GM19328 (cell line): ENCODE measurements at regions not wholly inside any gene's neighbourhood (a gene's known extent, or its start where the extent isn't known, plus 50 kb on each side); places are given as distances from the start of the nearest gene placed in this dataset.
"Not testable (repeated sequence)": the region's sequence is repeated elsewhere in the genome, so short reads cannot be mapped to it uniquely, and the experiment has no call there.

Experiments used
- ATAC-seq: cut with Tn5 transposase; IDR thresholded peaks from one replicate; pipeline ENCODE4 v1.9.1; 2021; ENCODE audit warnings: mild to moderate bottlenecking, moderate library complexity; ENCODE audit not compliant: unreplicated experiment

DNA sequence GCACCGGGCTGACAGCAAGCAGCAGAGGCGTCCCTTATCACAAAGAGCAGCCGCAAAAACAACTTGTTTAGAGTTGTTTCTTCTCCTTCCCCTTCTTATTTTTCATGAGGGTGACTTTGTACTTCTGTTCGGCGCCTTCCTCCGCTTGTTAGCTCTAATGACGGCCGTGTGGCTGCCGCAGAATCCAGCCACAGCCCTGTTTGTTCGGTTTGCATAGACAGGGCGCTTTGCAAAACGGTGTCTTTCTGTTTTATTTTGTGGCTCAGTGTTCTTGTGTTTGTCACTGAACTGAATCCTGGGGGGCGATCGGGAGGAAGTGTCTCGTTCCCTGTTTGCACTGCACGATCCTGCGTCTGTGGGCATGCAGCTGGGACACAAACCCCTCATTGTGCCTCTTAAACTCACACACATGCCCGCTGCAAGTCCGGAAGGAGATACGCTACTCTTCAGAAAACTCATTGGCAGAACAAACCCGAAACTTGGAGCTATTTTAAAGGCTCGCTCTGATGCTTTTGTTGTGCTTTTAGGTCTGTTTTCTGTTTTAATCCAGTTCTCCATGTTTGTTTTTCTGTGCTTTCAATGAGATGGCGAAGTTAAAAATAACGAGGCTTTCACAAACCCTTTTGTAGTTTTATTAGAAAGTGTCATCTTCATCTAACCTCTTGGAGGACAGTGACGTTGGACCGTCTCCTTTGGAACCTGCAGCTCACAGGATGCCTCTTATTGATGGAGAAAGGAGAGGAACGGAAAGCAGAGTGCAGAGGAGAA is 213.9 kb downstream of the IRX2 start:
- no peak for ATAC-seq

GRCh38 chr5:2536632-2537377 is 214.7 kb downstream of the IRX2 start:
- no peak for ATAC-seq

GRCh38 chr5:2534970-2535369 is 216.5 kb downstream of the IRX2 start:
- ATAC-seq = no peak

DNA sequence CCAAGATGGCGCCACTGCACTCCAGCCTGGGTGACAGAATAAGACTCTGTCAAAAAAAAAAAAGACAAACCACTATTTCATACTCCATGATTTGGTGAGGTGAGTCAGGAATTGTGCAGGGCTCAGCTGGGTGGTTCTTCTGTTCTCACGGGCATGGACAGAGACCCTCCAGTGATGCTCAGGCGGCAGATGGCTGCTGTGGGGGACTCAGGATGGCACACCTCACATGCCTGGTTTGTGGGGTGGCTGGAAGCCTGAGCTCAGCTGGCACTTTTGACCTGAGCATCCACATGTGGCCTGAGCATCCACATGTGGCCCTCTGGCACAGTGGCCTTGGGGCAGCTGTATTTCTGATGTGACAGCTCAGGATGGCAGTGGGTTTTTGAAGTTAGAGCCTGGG is 217.2 kb downstream of the IRX2 start:
- ATAC-seq = no peak

GRCh38 chr5:2533848-2534247 is 217.6 kb downstream of the IRX2 start:
- ATAC-seq = not testable (repeated sequence)

DNA sequence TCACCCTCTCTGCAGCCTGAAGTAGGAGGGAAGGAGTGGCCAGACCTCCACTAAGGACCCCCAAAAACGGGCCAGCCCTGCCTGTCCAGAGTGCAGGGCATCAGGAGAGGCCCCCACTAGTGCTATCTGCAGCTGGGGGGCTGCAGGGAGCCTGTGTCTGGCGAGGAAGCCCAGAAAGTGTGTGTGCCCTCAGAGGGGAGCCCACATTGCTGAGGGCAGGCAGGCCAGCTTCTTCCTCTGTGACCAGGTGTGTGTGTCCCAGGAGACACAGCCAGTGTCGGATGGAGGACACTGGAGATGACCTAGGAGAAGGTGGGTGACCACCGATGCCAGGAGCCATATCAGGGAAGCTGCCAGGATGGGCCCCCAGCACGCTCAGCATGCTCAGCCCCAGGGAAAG is 218.7 kb downstream of the IRX2 start:
- no peak for ATAC-seq

GRCh38 chr5:2531318-2531717 is 220.2 kb downstream of the IRX2 start:
- ATAC-seq = no peak

GRCh38 chr5:2530609-2531008 is 220.9 kb downstream of the IRX2 start:
- ATAC-seq = no peak

DNA sequence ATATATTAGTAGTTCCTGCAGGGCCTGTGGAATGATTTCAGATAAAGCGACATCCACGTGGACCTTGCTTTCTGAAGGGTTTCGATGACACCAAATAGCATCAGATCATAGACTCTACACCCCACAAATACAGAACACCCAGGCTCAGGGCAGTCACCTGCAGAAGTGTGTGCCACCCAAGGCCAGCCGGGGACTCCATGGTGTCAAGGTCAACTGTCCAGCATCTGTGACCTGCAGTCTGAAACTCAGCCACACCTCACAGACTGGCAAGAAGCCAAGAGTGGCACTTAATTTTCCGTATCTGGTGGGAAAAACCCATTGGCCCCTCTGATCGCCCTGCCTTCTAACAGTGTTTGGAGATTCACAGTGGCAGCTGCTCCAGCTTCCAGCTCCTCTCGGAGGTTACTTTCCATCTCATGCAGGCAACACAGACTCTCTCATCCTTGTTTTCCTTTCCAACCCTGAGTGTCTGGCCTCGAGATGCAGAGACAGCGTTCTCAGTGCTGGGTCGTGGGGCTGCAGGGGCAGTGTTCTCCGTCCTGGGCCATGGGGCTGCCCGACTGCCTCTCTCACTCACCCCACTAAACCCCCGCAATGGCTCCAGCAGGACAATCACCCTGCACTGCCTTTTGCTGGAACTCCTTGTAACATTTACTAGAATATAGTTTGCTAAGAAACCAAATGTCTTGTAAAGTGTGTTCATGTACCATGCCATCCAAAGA is 221.9 kb downstream of the IRX2 start:
- ATAC-seq = no peak

DNA sequence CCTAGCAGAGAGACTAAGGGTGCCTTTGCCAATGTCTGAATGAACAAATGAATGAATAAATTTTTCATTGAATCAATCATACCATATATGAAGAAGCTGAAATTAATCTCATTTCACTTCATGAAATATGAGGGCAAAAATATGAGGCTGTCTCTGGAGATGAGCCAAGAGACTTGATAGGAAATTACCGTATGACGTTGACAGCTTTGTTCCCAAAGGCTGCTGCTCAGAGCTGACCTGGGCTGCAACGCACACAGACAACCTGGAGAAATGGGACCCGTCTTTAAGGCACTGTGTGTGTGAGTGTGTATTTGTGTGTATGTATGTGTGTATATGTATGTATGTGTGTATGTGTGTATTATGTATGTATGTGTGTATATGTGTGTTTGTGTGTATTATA is 226.1 kb downstream of the IRX2 start:
- no peak for ATAC-seq

DNA sequence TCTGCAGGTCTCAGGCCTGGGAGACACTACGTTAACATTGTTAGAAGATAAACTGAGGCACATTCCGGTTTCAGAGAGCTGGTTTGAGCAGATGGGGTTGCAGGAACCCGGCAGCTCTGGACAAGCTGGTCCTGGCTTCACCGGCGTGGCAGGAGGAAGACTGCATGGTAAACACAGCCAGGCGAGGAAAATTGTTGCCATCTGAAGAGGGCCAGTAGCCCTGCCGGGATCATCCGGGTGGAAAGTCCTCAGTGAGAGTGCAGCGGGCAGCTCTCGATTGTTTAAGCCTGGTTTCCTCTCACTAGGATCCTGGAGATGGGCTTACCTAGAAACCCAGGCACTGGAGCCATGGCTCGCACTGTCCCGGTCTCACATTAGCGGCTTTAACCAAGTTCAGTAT is 226.9 kb downstream of the IRX2 start:
- ATAC-seq = no peak

DNA sequence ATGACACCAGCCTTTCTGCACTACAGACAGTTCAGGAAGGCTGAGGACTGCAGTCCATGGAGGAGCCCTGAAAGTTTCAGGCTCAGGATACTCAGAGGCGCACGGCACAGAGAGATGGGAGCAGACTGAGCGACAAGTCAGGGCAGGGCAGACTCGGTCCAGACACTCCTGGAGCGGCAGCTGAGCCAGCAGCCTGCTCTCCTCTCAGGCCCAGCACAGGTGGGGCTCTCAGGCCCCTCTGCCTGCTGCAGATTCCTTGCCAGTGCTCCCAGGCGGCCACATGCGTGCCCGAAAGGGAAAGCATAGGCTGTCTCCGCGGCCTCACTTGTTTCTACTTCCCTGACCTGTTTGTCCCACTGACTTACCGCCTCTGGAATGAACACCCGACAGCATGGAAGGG is 228.3 kb downstream of the IRX2 start:
- ATAC-seq = no peak

DNA sequence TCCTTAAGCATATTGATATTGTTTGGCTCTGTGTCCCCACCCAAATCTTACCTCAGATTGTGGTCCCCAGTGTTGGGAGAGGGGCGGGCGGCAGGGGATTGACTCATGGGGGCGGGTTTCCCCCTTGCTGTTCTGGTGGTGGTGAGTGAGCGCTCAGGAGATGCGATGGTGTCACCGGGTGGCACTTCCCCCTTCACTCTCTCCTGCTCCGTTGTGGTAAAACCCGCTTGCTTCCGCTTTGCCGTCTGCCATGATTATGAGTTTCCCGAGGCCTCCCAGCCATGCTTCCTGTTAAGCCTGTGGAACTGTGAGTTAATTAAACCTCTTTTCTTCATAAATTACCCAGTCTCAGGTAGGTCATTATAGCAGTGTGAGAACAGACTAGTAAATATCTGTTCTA is 229.1 kb downstream of the IRX2 start:
- ATAC-seq = no peak

DNA sequence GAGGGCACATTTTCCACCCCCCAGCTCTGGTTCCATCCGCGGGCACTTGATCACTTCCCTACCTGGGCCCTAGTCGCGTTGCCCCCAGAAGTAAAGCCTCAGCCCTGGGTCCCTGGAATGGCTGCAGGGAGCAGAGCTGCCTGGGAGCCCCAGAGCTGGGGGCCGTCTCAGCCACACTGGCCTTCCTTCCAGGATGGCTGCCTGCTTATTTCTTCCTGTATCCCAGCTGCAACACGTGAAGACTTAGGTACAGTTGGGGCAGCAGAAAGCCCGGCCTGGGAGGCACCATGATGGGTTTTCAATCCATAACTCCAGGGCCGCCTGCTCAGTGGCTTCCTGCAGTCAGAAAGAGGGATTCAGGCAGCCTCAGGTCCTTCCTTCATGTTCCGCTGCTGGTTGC is 232.3 kb downstream of the IRX2 start:
- ATAC-seq = no peak

DNA sequence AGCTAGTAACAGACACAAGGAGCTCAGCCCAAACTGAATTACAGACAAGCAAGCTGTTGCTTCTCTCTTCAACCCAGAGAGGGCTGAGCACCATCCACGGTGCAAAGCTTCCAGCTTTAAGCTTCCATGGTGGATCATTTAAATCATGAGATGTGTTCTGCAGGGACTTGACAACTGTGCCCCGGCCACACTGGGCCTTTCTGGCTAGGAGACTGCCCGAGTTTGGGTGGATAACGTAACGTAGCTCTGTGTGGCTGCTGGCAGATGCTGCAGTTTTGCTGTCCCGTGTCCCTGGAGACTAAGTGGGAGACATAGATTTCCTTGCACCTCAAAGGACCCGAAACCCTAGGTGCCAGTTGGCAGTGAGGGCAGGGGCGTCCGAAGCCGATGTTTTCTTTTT is 234.0 kb downstream of the IRX2 start:
- no peak for ATAC-seq

DNA sequence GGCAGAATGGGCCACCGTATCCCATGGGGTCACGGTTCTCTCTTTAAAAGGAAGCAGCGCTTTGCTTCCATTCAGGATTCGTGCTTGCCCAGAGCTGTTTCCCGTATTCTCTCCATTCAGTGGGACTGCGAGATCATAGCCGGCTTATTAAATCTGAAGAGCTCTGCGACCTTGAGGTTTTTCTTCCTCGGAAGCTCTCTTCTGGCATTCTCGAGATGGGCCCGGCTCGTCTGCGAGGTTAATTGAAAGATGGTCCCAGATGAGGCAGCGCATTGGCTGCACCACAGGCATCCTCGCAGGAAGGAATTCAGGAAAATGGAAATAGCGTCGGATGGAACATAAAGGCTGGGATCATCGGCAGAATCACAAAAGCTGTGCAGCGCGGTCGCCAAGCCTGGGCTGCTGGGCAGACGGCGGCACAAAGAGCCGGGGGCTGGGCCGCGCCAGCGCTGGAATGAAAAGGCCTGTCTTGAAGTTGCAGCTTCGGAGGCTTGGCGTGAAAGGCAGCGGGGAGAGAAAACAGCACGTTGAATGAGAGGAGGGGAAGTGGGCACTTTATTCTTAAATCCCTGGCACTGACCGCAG is 236.2 kb downstream of the IRX2 start:
- ATAC-seq = no peak

- ATAC-seq = no peak
Observed at GRCh38 chr5:2514484-2514883, 237.0 kb downstream of the IRX2 start.

- ATAC-seq = no peak
Observed at GRCh38 chr5:2511706-2512105, 239.8 kb downstream of the IRX2 start.

- ATAC-seq = no peak
Observed at GRCh38 chr5:2511126-2511525, 240.4 kb downstream of the IRX2 start.

DNA sequence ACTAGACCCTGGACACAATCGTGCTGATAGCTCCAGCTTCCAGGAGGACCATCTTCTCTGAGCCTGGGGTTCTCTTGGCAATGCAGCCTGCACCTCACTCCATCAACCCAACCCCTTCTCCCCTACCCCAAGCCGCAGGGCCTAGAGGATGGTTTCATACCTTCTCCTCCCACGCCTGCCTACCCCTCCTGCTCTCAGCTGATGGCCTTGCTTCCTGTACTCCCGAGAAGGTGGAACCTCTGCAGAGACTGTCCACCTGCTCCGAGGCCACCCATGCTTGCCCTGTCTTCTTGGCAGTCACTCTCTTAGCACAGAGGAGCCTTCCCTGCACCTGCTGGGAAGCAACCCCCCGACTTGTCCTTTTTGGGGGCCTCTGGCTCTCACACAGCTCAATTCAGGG is 241.9 kb downstream of the IRX2 start:
- no peak for ATAC-seq

DNA sequence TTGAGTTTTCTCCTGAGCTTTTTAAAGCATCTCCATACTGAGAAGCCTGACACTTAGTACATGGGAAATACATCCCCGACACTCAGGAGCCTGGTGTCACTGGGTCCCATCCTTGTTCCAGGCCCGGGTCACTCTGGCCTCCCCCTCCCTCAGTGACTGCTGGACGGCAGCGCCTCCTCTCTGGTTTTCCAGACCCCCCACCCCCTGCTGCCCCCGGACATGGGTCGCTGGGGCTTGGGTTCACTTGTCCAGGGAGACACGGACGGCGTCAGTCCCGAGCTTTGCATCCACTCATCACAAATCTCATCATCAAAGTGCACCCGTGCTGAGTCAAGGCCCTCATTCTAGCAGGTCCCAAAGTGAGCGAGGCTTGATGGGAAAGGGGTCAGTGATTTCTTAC is 243.0 kb downstream of the IRX2 start:
- ATAC-seq = no peak

DNA sequence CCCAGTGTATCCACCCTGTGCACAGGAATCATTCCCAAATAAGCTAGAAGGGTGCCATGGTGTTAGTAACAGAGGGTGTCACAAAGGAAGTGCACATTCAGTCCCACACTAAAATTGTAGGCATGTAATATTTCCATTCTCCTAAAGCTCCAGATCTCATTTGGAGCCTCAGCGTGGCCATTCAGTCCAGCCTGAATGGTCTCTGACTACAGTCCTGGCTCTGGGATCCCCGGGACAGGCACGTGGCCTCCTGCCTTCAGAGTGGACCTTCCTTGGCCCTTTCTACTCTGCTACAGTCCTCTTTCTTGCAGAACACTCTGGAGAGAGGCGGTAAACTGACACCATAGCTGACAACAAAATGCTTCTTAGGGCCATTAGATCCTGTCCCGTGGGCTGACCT is 243.9 kb downstream of the IRX2 start:
- no peak for ATAC-seq
